Endothelial cell (in vitro differentiated cells): ENCODE measurements at regions not wholly inside any gene's neighbourhood (a gene's known extent, or its start where the extent isn't known, plus 50 kb on each side); places are given as distances from the start of the nearest gene placed in this dataset.

ENCODE experiments used
- DNase-seq: peaks from one replicate; pipeline ENCODE4 v3.0.0; 2021; ENCODE audit warnings: low spot score
- H3K27ac Mint-ChIP-seq: one replicate; pipeline ENCODE4 v1.8.0; 2021; ENCODE audit warnings: mixed read lengths, inconsistent platforms; ENCODE audit not compliant: unreplicated experiment
- H3K27me3 Mint-ChIP-seq: one replicate; pipeline ENCODE4 v1.8.0; 2021; ENCODE audit warnings: mild to moderate bottlenecking, moderate library complexity, mixed read lengths, inconsistent platforms; ENCODE audit not compliant: unreplicated experiment
- H3K36me3 Mint-ChIP-seq: one replicate; pipeline ENCODE4 v1.8.0; 2021; ENCODE audit warnings: mild to moderate bottlenecking, low read depth, mixed read lengths, inconsistent platforms; ENCODE audit not compliant: unreplicated experiment
- H3K4me1 Mint-ChIP-seq: one replicate; pipeline ENCODE4 v1.8.0; 2021; ENCODE audit warnings: mild to moderate bottlenecking, mixed read lengths, inconsistent platforms; ENCODE audit not compliant: unreplicated experiment
- H3K4me3 Mint-ChIP-seq: one replicate; pipeline ENCODE4 v1.8.0; 2021; ENCODE audit warnings: mild to moderate bottlenecking, mixed read lengths, inconsistent platforms; ENCODE audit not compliant: unreplicated experiment
- H3K9me3 Mint-ChIP-seq: one replicate; pipeline ENCODE4 v1.8.0; 2021; ENCODE audit warnings: mixed read lengths, inconsistent platforms; ENCODE audit not compliant: unreplicated experiment
- TF ChIP-seq, protein P1 (sequence below): fragments of 200-600 bp; sonication (generic); IDR thresholded peaks from one replicate; pipeline ENCODE4 v1.5.0; 2021; ENCODE audit warnings: antibody characterized with exemption; ENCODE audit not compliant: unreplicated experiment

DNA sequence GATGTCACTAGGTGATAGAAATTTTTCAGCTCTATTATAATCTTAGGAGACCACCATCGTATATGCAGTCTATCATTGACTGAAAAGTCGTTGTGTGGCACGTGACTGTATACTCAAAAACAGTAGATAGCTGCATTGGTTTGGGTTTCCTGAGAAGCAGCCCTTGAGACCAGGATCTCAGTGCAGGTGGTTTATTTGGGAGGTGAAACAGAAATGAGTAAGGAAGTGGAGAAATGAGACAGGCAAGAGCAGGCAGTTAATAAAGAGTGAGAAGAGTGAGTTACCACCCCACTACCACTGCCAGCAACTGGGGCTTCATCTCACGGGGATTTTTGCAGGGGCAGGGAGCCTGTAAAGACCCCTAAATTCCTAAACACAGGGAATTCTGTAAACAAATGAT is 221.0 kb downstream of the SHQ1 start:
- DNase-seq = no peak
- peaks cover 20% of the 10 kb centered on the region for H3K4me1 Mint-ChIP-seq
- no peaks in the 10 kb centered on the region for H3K9me3 Mint-ChIP-seq
- no peaks in the 10 kb centered on the region for H3K36me3 Mint-ChIP-seq
- no peak overlapping the region for H3K4me3 Mint-ChIP-seq
- peaks cover 4% of the 10 kb centered on the region for H3K27me3 Mint-ChIP-seq
- TF ChIP-seq, protein P1, sequence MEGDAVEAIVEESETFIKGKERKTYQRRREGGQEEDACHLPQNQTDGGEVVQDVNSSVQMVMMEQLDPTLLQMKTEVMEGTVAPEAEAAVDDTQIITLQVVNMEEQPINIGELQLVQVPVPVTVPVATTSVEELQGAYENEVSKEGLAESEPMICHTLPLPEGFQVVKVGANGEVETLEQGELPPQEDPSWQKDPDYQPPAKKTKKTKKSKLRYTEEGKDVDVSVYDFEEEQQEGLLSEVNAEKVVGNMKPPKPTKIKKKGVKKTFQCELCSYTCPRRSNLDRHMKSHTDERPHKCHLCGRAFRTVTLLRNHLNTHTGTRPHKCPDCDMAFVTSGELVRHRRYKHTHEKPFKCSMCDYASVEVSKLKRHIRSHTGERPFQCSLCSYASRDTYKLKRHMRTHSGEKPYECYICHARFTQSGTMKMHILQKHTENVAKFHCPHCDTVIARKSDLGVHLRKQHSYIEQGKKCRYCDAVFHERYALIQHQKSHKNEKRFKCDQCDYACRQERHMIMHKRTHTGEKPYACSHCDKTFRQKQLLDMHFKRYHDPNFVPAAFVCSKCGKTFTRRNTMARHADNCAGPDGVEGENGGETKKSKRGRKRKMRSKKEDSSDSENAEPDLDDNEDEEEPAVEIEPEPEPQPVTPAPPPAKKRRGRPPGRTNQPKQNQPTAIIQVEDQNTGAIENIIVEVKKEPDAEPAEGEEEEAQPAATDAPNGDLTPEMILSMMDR = no peak
- no peak overlapping the region for H3K27ac Mint-ChIP-seq

DNA sequence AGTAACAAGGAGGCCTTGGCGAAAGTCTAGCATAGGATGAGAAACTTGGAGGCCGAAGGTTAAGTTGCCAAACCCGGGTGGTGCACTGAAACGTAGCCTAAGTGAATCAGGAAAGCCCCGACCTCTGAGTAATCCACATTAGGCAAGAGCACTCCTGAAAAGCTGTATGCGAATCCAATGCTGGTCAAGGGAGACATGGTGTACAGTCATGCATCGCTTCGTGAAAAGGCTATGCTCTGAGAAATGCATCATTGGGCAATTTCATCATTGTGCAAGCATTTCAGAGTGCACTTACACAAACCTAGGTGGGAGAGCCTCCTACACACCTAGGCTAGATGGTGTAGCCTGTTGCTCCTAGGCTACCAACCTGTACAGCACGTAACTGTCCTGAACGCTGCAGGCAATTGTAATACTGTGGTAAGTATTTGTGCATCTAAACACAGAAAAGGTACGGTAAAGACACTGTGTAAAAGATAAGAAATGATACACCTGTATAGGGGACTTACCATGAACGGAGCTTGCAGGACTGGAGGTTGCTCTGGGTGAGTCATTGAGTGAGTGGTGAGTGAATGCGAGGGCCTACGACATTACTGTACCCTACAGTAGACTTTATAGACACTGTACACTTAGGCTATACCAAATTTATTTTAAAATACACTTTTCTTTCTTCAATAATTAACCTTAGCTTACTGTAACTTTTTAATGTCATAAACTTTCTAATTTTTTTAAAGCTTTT is 222.5 kb downstream of the SHQ1 start:
- Mint-ChIP-seq H3K27ac (no peak overlapping the region), H3K27me3 (peaks cover 4% of the 10 kb centered on the region), H3K4me1 (peaks cover 16% of the 10 kb centered on the region), H3K9me3 (no peaks in the 10 kb centered on the region), H3K36me3 (no peaks in the 10 kb centered on the region), H3K4me3 (no peak overlapping the region)
- DNase-seq = no peak
- TF ChIP-seq, protein P1 = no peak

DNA sequence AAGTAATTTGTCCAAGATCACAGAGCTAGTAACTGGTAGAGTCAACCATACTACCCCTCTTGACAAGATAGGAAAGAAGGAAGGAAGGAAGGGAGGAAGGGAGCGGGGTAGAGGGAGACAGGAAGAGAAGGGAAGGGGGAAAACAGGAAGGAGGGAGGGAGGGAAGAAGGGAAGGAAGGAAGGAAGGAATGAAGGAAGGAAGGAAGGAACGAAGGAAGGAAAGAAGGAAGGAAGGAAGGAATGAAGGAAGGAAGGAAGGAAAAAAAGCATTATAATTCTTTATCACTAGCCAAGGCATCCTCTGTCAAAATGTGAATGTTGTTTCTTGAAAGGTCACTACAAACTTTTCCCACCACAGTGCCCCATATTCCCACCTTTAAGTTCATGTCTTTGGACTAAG is 223.6 kb downstream of the SHQ1 start:
- Mint-ChIP-seq H3K4me1 (peaks cover 7% of the 10 kb centered on the region), H3K9me3 (no peaks in the 10 kb centered on the region), H3K27ac (peak overlapping the region; percentile 61), H3K36me3 (no peaks in the 10 kb centered on the region), H3K4me3 (no peak overlapping the region), H3K27me3 (peaks cover 6% of the 10 kb centered on the region)
- TF ChIP-seq, protein P1 = no peak
- no peak for DNase-seq

DNA sequence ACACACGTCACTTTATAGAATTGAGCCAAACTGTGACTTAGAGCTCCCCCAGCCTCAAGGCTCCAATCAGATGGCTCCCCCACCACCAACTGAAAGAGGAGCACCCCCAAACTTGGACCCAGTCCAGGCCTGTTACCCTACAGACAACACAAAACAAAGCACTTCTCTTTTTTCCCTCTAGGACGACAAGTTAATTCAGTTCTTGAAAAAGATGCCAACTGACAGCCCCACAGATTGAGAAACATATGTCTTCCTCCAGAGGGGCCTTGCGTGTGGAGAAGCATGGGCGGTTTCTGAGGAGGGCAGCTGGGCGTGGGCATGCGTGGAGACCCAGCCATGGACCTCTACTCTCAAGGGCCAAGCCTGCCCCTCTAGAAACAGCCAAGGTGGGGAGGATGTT is 229.5 kb downstream of the SHQ1 start:
- TF ChIP-seq, protein P1 = no peak
- Mint-ChIP-seq H3K36me3 (no peaks in the 10 kb centered on the region), H3K27ac (no peak overlapping the region), H3K9me3 (no peaks in the 10 kb centered on the region), H3K27me3 (peaks cover 4% of the 10 kb centered on the region), H3K4me1 (peaks cover 5% of the 10 kb centered on the region), H3K4me3 (no peak overlapping the region)
- DNase-seq = no peak

DNA sequence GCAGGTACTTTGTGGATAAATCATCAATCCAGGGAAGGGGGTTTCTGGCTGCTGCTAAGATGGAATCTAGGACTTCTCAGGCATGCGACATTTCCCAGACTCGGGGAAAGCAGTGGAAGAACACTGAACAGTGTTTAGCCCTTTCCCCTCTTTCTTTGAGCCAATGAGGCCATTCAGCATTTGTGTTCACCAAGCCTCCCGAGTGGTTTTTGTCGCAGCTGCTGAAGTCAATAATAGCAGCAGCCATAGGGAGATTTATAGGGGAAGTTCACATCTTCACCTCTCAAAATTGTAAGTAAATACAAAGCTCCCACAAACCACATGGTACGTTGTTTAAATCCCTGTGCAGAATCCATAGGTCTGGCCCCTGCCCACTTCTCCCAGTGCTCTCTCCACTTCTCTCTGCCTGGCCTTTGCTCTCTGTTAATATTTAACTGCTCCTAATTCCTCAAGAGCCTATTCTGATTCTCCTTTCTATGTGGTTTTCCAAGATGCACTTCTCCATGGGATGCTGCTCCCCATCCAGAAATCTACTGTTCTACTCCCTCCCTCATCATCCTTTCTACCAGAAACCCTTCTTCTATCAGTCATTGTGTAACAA is 230.7 kb downstream of the SHQ1 start:
- H3K9me3 Mint-ChIP-seq = no peaks in the 10 kb centered on the region

More for the DNA sequence above, 230.7 kb downstream of the SHQ1 start:
- no peaks in the 10 kb centered on the region for H3K36me3 Mint-ChIP-seq
- H3K27me3 Mint-ChIP-seq = peaks cover 4% of the 10 kb centered on the region
- H3K4me1 Mint-ChIP-seq = peaks cover 5% of the 10 kb centered on the region
- TF ChIP-seq, protein P1 = no peak
- DNase-seq = no peak
- H3K4me3 Mint-ChIP-seq = no peak overlapping the region
- no peak overlapping the region for H3K27ac Mint-ChIP-seq
